H9 (cell line): ENCODE measurements at regions not wholly inside any gene's neighbourhood (a gene's known extent, or its start where the extent isn't known, plus 50 kb on each side); places are given as distances from the start of the nearest gene placed in this dataset.

ENCODE experiments used
- DNase-seq: peaks from one replicate; pipeline ENCODE4 v3.0.0-alpha.2; 2017
- H2AFZ ChIP-seq: one replicate; pipeline ENCODE4 v1.6.1; 2013; ENCODE audit warnings: mild to moderate bottlenecking, low read length, control low read depth, moderate library complexity
- H2AK5ac ChIP-seq: 2 replicates; pipeline ENCODE4 v1.6.1; 2013; ENCODE audit warnings: low read length, control low read depth, mixed read lengths; ENCODE audit not compliant: insufficient read length
- H2BK120ac ChIP-seq: one replicate; pipeline ENCODE4 v1.6.1; 2013; ENCODE audit warnings: low read depth, mild to moderate bottlenecking, low read length, control low read depth, inconsistent platforms; ENCODE audit not compliant: poor library complexity, severe bottlenecking
- H2BK12ac ChIP-seq: 2 replicates; pipeline ENCODE4 v1.6.1; 2013; ENCODE audit warnings: low read length, control low read depth, mixed read lengths, low read depth; ENCODE audit not compliant: insufficient read length
- H2BK15ac ChIP-seq: 2 replicates; pipeline ENCODE4 v1.6.1; 2013; ENCODE audit warnings: low read depth, low read length, control low read depth
- H2BK20ac ChIP-seq: one replicate; pipeline ENCODE4 v1.6.1; 2013; ENCODE audit warnings: low read depth, mild to moderate bottlenecking, low read length, control low read depth, inconsistent platforms; ENCODE audit not compliant: poor library complexity, severe bottlenecking
- H2BK5ac ChIP-seq: 2 replicates; pipeline ENCODE4 v1.6.1; 2013; ENCODE audit warnings: low read length, control low read depth, mixed read lengths; ENCODE audit not compliant: insufficient read length
- H3K14ac ChIP-seq: 2 replicates; pipeline ENCODE4 v1.6.1; 2013; ENCODE audit warnings: low read length, control low read depth; ENCODE audit not compliant: insufficient read depth
- H3K18ac ChIP-seq: 2 replicates; pipeline ENCODE4 v1.6.1; 2013; ENCODE audit warnings: low read depth, mild to moderate bottlenecking, mixed read lengths, low read length, control low read depth; ENCODE audit not compliant: insufficient read length
- H3K23ac ChIP-seq: 2 replicates; pipeline ENCODE4 v1.6.1; 2013; ENCODE audit warnings: low read length, control low read depth, mixed read lengths, low read depth; ENCODE audit not compliant: insufficient read length
- H3K23me2 ChIP-seq: 2 replicates; pipeline ENCODE4 v1.6.1; 2013; ENCODE audit warnings: low read depth, mild to moderate bottlenecking, mixed read lengths, low read length, control low read depth; ENCODE audit not compliant: insufficient read length, poor library complexity, severe bottlenecking
- H3K27ac ChIP-seq: 2 replicates; pipeline ENCODE4 v1.5.1; 2013; ENCODE audit warnings: low read length, control low read depth, mixed read lengths, low read depth; ENCODE audit not compliant: insufficient read length
- H3K27me3 ChIP-seq: 2 replicates; pipeline ENCODE4 v1.6.1; 2013; ENCODE audit warnings: low read length, control low read depth, inconsistent platforms; ENCODE audit not compliant: insufficient read depth
- H3K4ac ChIP-seq: 2 replicates; pipeline ENCODE4 v1.6.1; 2013; ENCODE audit warnings: low read depth, mild to moderate bottlenecking, control low read depth, inconsistent platforms, low read length, moderate library complexity
- H3K4me1 ChIP-seq: 2 replicates; pipeline ENCODE4 v1.6.1; 2013; ENCODE audit warnings: low read length, control low read depth, inconsistent platforms; ENCODE audit not compliant: insufficient read depth
- H3K4me2 ChIP-seq: 2 replicates; pipeline ENCODE4 v1.6.1; 2013; ENCODE audit warnings: low read length, control low read depth, mixed read lengths; ENCODE audit not compliant: insufficient read length, insufficient read depth
- H3K56ac ChIP-seq: 2 replicates; pipeline ENCODE4 v1.6.1; 2013; ENCODE audit warnings: low read depth, mild to moderate bottlenecking, mixed read lengths, low read length, control low read depth; ENCODE audit not compliant: insufficient read length
- H3K79me1 ChIP-seq: 2 replicates; pipeline ENCODE4 v1.6.1; 2013; ENCODE audit warnings: low read depth, mild to moderate bottlenecking, moderate library complexity, low read length, control low read depth, inconsistent platforms; ENCODE audit not compliant: insufficient read depth, poor library complexity, severe bottlenecking
- H3K79me2 ChIP-seq: 2 replicates; pipeline ENCODE4 v1.6.1; 2013; ENCODE audit warnings: low read length, control low read depth, inconsistent platforms; ENCODE audit not compliant: insufficient read depth
- H3K9ac ChIP-seq: 2 replicates; pipeline ENCODE4 v1.6.1; 2013; ENCODE audit warnings: low read length, control low read depth, mixed read lengths; ENCODE audit not compliant: insufficient read length; ENCODE audit errors: extremely low read depth
- H3K9me3 ChIP-seq: one replicate; pipeline ENCODE4 v1.6.1; 2013; ENCODE audit warnings: low read depth, low read length, inconsistent platforms; ENCODE audit not compliant: control insufficient read depth
- H3T11ph ChIP-seq: one replicate; pipeline ENCODE4 v1.6.1; 2013; ENCODE audit warnings: mild to moderate bottlenecking, low read length, control low read depth, inconsistent platforms
- H4K20me1 ChIP-seq: one replicate; pipeline ENCODE4 v1.6.1; 2013; ENCODE audit not compliant: control insufficient read depth, insufficient read length, insufficient read depth
- H4K5ac ChIP-seq: 2 replicates; pipeline ENCODE4 v1.6.1; 2013; ENCODE audit warnings: low read depth, mild to moderate bottlenecking, mixed read lengths, low read length, control low read depth; ENCODE audit not compliant: insufficient read length
- H4K8ac ChIP-seq: replicated peaks from 2 replicates; pipeline ENCODE4 v1.6.1; 2013; ENCODE audit warnings: low read length, control low read depth, mixed read lengths, low read depth; ENCODE audit not compliant: insufficient read length
- H4K91ac ChIP-seq: 2 replicates; pipeline ENCODE4 v1.6.1; 2013; ENCODE audit warnings: low read depth, mild to moderate bottlenecking, moderate library complexity, mixed read lengths, low read length, control low read depth; ENCODE audit not compliant: insufficient read length
- H3K27ac Mint-ChIP-seq, 3 experiments: 2 replicates in 2 of 3; 3 replicates in 1 of 3; pipeline ENCODE4 v1.8.0; 2020 to 2021; ENCODE audit warnings: mixed read lengths in 3 of 3, mild to moderate bottlenecking in 1 of 3, moderate library complexity in 1 of 3
- H3K27me3 Mint-ChIP-seq: 2 replicates; pipeline ENCODE4 v1.8.0; 2021; ENCODE audit warnings: low read depth, mild to moderate bottlenecking, moderate library complexity, mixed read lengths
- H3K36me3 Mint-ChIP-seq, 3 experiments: 2 replicates in 2 of 3; 3 replicates in 1 of 3; pipeline ENCODE4 v1.8.0; 2020 to 2021; ENCODE audit warnings: low read depth in 3 of 3, mixed read lengths in 3 of 3; ENCODE audit not compliant: insufficient read depth in 1 of 3
- H3K4me1 Mint-ChIP-seq, 2 experiments: 2 replicates each; pipeline ENCODE4 v1.8.0; 2020; ENCODE audit warnings: mixed read lengths in 2 of 2
- H3K4me3 Mint-ChIP-seq, 2 experiments: 2 replicates in 1 of 2; 3 replicates in 1 of 2; pipeline ENCODE4 v1.8.0; 2020 to 2021; ENCODE audit warnings: mild to moderate bottlenecking in 2 of 2, mixed read lengths in 2 of 2, moderate library complexity in 1 of 2
- H3K9me3 Mint-ChIP-seq, 2 experiments: 2 replicates in 1 of 2; 3 replicates in 1 of 2; pipeline ENCODE4 v1.8.0; 2020; ENCODE audit warnings: mild to moderate bottlenecking in 2 of 2, mixed read lengths in 2 of 2, moderate library complexity in 1 of 2
- WGBS: extraction: QIAGEN DNeasy Blood & Tissue Kit; methylation state at CpG from one replicate; pipeline ENCODE4 v1.1.7; 2013; ENCODE audit warnings: missing lambda C conversion rate, low lambda C conversion rate, mixed read lengths; ENCODE audit not compliant: insufficient read length; ENCODE audit errors: extremely low coverage; 5-methylcytosine and 5-hydroxymethylcytosine counted together
- TF ChIP-seq, protein P1 (sequence below): fragments of 200-600 bp; sonication (generic); conservative IDR thresholded peaks from 3 replicates; pipeline ENCODE4 v1.8.0; 2021; ENCODE audit warnings: antibody characterized with exemption, mild to moderate bottlenecking

DNA sequence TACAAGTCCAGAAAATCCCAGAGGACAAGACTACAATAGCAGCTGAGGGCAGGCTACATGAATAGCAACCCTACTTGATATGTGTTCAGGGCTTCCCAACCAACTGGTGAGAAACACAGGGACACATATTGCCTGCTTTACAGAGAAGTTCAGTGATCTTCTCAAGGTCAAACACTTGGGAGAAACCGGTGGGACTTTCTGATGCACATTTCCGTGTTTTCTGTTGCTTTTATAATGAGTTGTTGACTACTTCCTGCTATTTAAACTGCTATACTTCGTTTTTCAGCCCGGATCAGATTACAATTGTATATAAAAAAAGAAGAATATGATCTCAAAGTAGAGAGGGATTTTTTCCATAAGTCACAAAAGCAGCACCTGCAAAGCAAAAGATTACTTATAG, 175.1 kb downstream of the SNX18 start:
- TF ChIP-seq, protein P1, sequence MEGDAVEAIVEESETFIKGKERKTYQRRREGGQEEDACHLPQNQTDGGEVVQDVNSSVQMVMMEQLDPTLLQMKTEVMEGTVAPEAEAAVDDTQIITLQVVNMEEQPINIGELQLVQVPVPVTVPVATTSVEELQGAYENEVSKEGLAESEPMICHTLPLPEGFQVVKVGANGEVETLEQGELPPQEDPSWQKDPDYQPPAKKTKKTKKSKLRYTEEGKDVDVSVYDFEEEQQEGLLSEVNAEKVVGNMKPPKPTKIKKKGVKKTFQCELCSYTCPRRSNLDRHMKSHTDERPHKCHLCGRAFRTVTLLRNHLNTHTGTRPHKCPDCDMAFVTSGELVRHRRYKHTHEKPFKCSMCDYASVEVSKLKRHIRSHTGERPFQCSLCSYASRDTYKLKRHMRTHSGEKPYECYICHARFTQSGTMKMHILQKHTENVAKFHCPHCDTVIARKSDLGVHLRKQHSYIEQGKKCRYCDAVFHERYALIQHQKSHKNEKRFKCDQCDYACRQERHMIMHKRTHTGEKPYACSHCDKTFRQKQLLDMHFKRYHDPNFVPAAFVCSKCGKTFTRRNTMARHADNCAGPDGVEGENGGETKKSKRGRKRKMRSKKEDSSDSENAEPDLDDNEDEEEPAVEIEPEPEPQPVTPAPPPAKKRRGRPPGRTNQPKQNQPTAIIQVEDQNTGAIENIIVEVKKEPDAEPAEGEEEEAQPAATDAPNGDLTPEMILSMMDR: no peak
- Histone ChIP-seq H2AK5ac (no peak overlapping the region), H3K56ac (no peak overlapping the region), H3K4me2 (no peak overlapping the region), H3K9me3 (no peaks in the 10 kb centered on the region), H2BK20ac (no peak overlapping the region), H2AFZ (no peak overlapping the region), H3K4ac (no peak overlapping the region), H3K18ac (no peak overlapping the region), H3K79me2 (no peaks in the 10 kb centered on the region), H3K79me1 (no peaks in the 10 kb centered on the region), H3K27ac (no peak overlapping the region), H3K4me1 (no peaks in the 10 kb centered on the region), H4K8ac (no peak overlapping the region), H3K14ac (no peak overlapping the region), H4K91ac (no peak overlapping the region), H3K27me3 (no peaks in the 10 kb centered on the region), H3K23ac (no peak overlapping the region), H2BK12ac (no peak overlapping the region), H3K9ac (no peak overlapping the region), H3T11ph (no peak overlapping the region), H2BK5ac (no peak overlapping the region), H4K20me1 (no peaks in the 10 kb centered on the region), H2BK120ac (no peak overlapping the region), H4K5ac (no peak overlapping the region), H2BK15ac (no peak overlapping the region), H3K23me2 (no peaks in the 10 kb centered on the region)
- H3K4me1 Mint-ChIP-seq: no peaks in the 10 kb centered on the region
- no peaks in the 10 kb centered on the region for H3K36me3 Mint-ChIP-seq
- WGBS: no CpG with 5 or more reads among the region's 4 CpGs
- DNase-seq: no peak
- H3K27me3 Mint-ChIP-seq: no peaks in the 10 kb centered on the region
- no peak overlapping the region for H3K4me3 Mint-ChIP-seq
- H3K27ac Mint-ChIP-seq: no peak overlapping the region
- H3K9me3 Mint-ChIP-seq: no peaks in the 10 kb centered on the region; a peak in 2 of 5 replicates
